ENCODE measurements at regions not wholly inside any gene's neighbourhood (a gene's known extent, or its start where the extent isn't known, plus 50 kb on each side); places are given as distances from the start of the nearest gene placed in this dataset.

DNA sequence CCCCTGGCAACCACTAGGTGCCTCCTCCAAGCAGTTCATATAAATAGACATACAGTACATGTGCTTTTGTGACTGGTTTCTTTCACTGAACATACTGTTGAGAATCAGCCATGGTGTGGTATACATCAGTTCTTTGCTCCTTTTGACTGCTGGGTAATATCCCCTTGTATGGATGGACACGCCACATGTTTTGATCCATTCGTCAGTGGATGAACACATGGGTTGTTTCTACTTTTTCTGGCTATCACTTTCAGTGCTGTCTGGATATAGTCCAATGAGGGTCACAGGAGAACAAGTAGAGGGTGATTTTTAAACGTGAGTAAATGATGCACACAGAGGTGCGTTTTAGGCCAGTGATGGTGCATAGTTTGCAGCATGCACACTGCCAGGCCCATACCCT, 183.9 kb downstream of the FOXA2 start (continued):
- TF ChIP-seq CHD7 (IDR thresholded peaks at IDR 0.05; ENCODE audit: insufficient replicate concordance, low read length): no peak
- no peak for TF ChIP-seq MAX (IDR thresholded peaks at IDR 0.05)
- no peak for TF ChIP-seq RNF2 (IDR thresholded peaks at IDR 0.05; ENCODE audit: borderline replicate concordance, low read depth, low read length, missing control alignments, poor library complexity, severe bottlenecking)
- no peak for TF ChIP-seq RXRA (IDR thresholded peaks at IDR 0.05; ENCODE audit: insufficient read depth, low read depth, low read length)

Measured in H1 (cell line).